HG02870 (cell line): ENCODE measurements at regions not wholly inside any gene's neighbourhood (a gene's known extent, or its start where the extent isn't known, plus 50 kb on each side); places are given as distances from the start of the nearest gene placed in this dataset.

Experiments
- ATAC-seq: cut with Tn5 transposase; IDR thresholded peaks from one replicate; pipeline ENCODE4 v1.9.1; 2021; ENCODE audit warnings: mild to moderate bottlenecking, moderate library complexity; ENCODE audit not compliant: unreplicated experiment

- ATAC-seq = no peak
Measured at GRCh38 chr9:91089405-91090129, 272.2 kb downstream of the AUH start.

GRCh38 chr9:91090130-91090410 is 271.6 kb downstream of the AUH start:
- ATAC-seq = no peak

GRCh38 chr9:91092214-91092613 is 269.5 kb downstream of the AUH start:
- no peak for ATAC-seq

GRCh38 chr9:91094324-91095088 is 267.2 kb downstream of the AUH start:
- ATAC-seq = no peak

- ATAC-seq = no peak
Measured at GRCh38 chr9:91098203-91098850, 263.4 kb downstream of the AUH start.

GRCh38 chr9:91099436-91099835 is 262.3 kb downstream of the AUH start:
- no peak for ATAC-seq

GRCh38 chr9:91100878-91101450 is 260.8 kb downstream of the AUH start:
- ATAC-seq = no peak

GRCh38 chr9:91101611-91102168 is 260.0 kb downstream of the AUH start:
- no peak for ATAC-seq

GRCh38 chr9:91102269-91102668 is 259.4 kb downstream of the AUH start:
- ATAC-seq = no peak

- no peak for ATAC-seq
Measured at GRCh38 chr9:91103931-91104330, 257.8 kb downstream of the AUH start.

GRCh38 chr9:91106415-91107081 is 255.2 kb downstream of the AUH start:
- no peak for ATAC-seq

- ATAC-seq = no peak
Measured at GRCh38 chr9:91111226-91111625, 250.5 kb downstream of the AUH start.

- ATAC-seq = no peak
Measured at GRCh38 chr9:91111876-91112275, 249.8 kb downstream of the AUH start.

GRCh38 chr9:91113016-91113415 is 248.7 kb downstream of the AUH start:
- no peak for ATAC-seq

GRCh38 chr9:91114450-91114849 is 247.3 kb downstream of the AUH start:
- ATAC-seq = no peak

GRCh38 chr9:91116211-91116610 is 245.5 kb downstream of the AUH start:
- ATAC-seq = no peak

GRCh38 chr9:91116711-91117110 is 245.0 kb downstream of the AUH start:
- ATAC-seq = no peak

GRCh38 chr9:91117474-91117891 is 244.2 kb downstream of the AUH start:
- ATAC-seq = no peak

GRCh38 chr9:91117959-91118703 is 243.6 kb downstream of the AUH start:
- ATAC-seq = no peak

GRCh38 chr9:91118704-91119025 is 243.1 kb downstream of the AUH start:
- no peak for ATAC-seq
